Loucy (cell line): ENCODE measurements at regions not wholly inside any gene's neighbourhood (a gene's known extent, or its start where the extent isn't known, plus 50 kb on each side); places are given as distances from the start of the nearest gene placed in this dataset.
"Not testable (repeated sequence)": the region's sequence is repeated elsewhere in the genome, so short reads cannot be mapped to it uniquely, and the experiment has no call there.

Experiments
- H2AFZ ChIP-seq: fragments of 200-600 bp; sonication (generic); 2 replicates; pipeline ENCODE4 v1.6.0; 2016; ENCODE audit warnings: antibody characterized with exemption, mild to moderate bottlenecking, low read length, moderate library complexity
- H3F3A ChIP-seq: fragments of 200-600 bp; 2 replicates; pipeline ENCODE4 v1.6.0; 2016; ENCODE audit warnings: antibody characterized with exemption, low read depth, mild to moderate bottlenecking
- H3K27me3 ChIP-seq: fragments of 200-600 bp; sonication (generic); 2 replicates; pipeline ENCODE4 v1.6.1; 2014; ENCODE audit warnings: low read length, mild to moderate bottlenecking; ENCODE audit not compliant: insufficient read depth, poor library complexity, severe bottlenecking
- H3K36me3 ChIP-seq: fragments of 200-600 bp; sonication (generic); 2 replicates; pipeline ENCODE4 v1.6.1; 2016; ENCODE audit warnings: low read length; ENCODE audit not compliant: insufficient read depth
- H3K4me1 ChIP-seq: fragments of 200-600 bp; sonication (generic); 2 replicates; pipeline ENCODE4 v1.5.1; 2014; ENCODE audit warnings: low read length, mild to moderate bottlenecking; ENCODE audit not compliant: insufficient read depth, poor library complexity, severe bottlenecking
- H3K4me2 ChIP-seq: fragments of 200-600 bp; sonication (generic); 2 replicates; pipeline ENCODE4 v1.6.0; 2014; ENCODE audit warnings: antibody characterized with exemption, low read length, low read depth, mild to moderate bottlenecking; ENCODE audit not compliant: poor library complexity, severe bottlenecking
- H3K4me3 ChIP-seq: fragments of 200-600 bp; sonication (generic); 2 replicates; pipeline ENCODE4 v1.5.1; 2014; ENCODE audit warnings: low read length, mild to moderate bottlenecking, mixed read lengths; ENCODE audit not compliant: poor library complexity, severe bottlenecking
- H3K79me2 ChIP-seq: fragments of 200-600 bp; sonication (generic); 2 replicates; pipeline ENCODE4 v1.6.1; 2014; ENCODE audit warnings: low read length; ENCODE audit not compliant: insufficient read depth
- H3K9ac ChIP-seq: fragments of 200-600 bp; sonication (generic); 2 replicates; pipeline ENCODE4 v1.6.0; 2014; ENCODE audit warnings: mild to moderate bottlenecking, low read depth, low read length, moderate library complexity; ENCODE audit not compliant: poor library complexity, severe bottlenecking
- H3K9me2 ChIP-seq: fragments of 200-600 bp; sonication (generic); replicated peaks from 2 replicates; pipeline ENCODE4 v1.6.1; 2016; ENCODE audit warnings: low read depth, low read length, mixed read lengths
- H3K9me3 ChIP-seq: fragments of 200-600 bp; sonication (generic); 2 replicates; pipeline ENCODE4 v1.6.1; 2014; ENCODE audit warnings: mild to moderate bottlenecking, antibody characterized with exemption, low read length, low read depth; ENCODE audit not compliant: insufficient read depth
- H4K20me1 ChIP-seq: fragments of 200-600 bp; sonication (generic); 2 replicates; pipeline ENCODE4 v1.6.0; 2014; ENCODE audit warnings: antibody characterized with exemption, low read length, mild to moderate bottlenecking; ENCODE audit not compliant: insufficient read depth, poor library complexity, severe bottlenecking
- EZH2phosphoT487 ChIP-seq: fragments of 200-600 bp; IDR thresholded peaks from 2 replicates; pipeline ENCODE4 v1.6.1; 2018; ENCODE audit warnings: antibody characterized with exemption, mild to moderate bottlenecking, moderate library complexity, borderline replicate concordance
- TF ChIP-seq, protein P1 (sequence below): fragments of 200-600 bp; sonication (generic); conservative IDR thresholded peaks from 2 replicates; pipeline ENCODE4 v1.5.1; 2014; ENCODE audit warnings: mild to moderate bottlenecking, antibody characterized with exemption, low read length

DNA sequence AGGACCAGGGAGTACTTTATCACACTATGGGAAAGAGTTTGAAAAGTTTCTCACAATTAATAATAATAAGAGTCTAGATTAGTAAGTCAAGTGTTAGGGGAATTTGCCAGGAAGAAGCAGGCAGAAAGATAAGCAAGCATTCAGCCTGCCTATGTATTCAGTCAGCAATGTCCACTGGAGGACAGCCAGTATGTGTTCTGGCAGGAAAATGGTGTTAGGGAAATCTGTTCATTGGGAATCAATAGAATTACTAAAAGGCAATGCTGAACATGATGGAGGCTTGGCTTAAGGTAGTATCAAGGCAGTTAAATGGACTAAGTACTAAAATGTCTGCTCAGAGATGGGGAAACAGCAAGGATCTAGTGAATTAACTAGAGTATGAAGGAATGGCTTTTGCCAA is 221.2 kb downstream of the PPP4R3C start:
- Histone ChIP-seq H3K79me2 (no peaks in the 10 kb centered on the region), H3K4me1 (no peaks in the 10 kb centered on the region), H3K4me2 (no peak overlapping the region), H3K9me3 (no peaks in the 10 kb centered on the region), H3K9ac (no peak overlapping the region), H3K4me3 (no peak overlapping the region), H3K36me3 (no peaks in the 10 kb centered on the region), H2AFZ (no peak overlapping the region), H3F3A (no peaks in the 10 kb centered on the region), H3K9me2 (no peaks in the 10 kb centered on the region), H3K27me3 (no peaks in the 10 kb centered on the region), H4K20me1 (no peaks in the 10 kb centered on the region)
- TF ChIP-seq, protein P1, sequence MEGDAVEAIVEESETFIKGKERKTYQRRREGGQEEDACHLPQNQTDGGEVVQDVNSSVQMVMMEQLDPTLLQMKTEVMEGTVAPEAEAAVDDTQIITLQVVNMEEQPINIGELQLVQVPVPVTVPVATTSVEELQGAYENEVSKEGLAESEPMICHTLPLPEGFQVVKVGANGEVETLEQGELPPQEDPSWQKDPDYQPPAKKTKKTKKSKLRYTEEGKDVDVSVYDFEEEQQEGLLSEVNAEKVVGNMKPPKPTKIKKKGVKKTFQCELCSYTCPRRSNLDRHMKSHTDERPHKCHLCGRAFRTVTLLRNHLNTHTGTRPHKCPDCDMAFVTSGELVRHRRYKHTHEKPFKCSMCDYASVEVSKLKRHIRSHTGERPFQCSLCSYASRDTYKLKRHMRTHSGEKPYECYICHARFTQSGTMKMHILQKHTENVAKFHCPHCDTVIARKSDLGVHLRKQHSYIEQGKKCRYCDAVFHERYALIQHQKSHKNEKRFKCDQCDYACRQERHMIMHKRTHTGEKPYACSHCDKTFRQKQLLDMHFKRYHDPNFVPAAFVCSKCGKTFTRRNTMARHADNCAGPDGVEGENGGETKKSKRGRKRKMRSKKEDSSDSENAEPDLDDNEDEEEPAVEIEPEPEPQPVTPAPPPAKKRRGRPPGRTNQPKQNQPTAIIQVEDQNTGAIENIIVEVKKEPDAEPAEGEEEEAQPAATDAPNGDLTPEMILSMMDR, result no peak
- no peak for TF ChIP-seq EZH2phosphoT487

DNA sequence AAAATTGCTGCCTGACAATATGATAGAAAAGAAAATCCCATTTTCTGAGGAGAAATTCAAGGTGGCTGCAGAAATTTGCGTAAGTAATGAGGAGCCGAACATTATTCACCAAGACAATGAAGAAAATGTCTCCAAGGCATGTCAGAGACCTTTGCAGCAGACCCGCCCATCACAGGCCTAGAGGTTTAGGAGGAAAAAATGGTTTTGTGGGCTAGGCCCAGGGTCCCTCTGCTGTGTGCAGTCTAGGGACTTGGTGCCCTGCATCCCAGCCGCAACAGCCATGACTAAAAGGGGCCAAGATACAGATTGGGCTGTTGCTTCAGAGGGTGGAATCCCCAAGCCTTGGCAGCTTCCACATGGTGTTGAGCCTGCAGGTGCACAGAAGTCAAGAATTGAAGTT is 223.1 kb downstream of the PPP4R3C start:
- not testable (repeated sequence) for H3K36me3 ChIP-seq

DNA sequence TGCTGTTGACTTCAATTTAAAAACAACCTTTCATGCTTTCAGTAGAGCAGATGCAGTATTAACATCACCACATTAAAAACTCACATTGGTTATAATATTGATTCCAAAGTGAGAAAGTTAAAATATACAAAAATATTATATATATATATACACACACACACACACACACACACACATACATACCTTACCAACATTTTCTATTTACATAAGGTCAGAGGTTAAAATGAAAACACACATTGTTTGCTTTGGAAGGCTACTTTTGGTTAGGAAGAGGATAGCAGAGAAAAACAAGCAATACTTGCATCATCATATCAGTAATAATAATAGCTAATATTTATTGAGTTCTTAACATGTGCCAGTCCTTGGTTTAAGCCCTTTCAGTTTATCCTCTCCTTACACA is 226.5 kb downstream of the PPP4R3C start:
- no peaks in the 10 kb centered on the region for H4K20me1 ChIP-seq
- no peaks in the 10 kb centered on the region for H3K4me1 ChIP-seq
- H3K36me3 ChIP-seq, result no peaks in the 10 kb centered on the region
- TF ChIP-seq EZH2phosphoT487, result no peak
- TF ChIP-seq, protein P1, result no peak
- H3K4me3 ChIP-seq, result no peak overlapping the region
- no peaks in the 10 kb centered on the region for H3K27me3 ChIP-seq
- no peak overlapping the region for H3K4me2 ChIP-seq
- H2AFZ ChIP-seq, result no peak overlapping the region
- H3K9me3 ChIP-seq, result no peaks in the 10 kb centered on the region
- H3K9ac ChIP-seq, result no peak overlapping the region
- no peaks in the 10 kb centered on the region for H3F3A ChIP-seq
- H3K79me2 ChIP-seq, result no peaks in the 10 kb centered on the region
- no peaks in the 10 kb centered on the region for H3K9me2 ChIP-seq

More for the DNA sequence above, 223.1 kb downstream of the PPP4R3C start:
- not testable (repeated sequence) for H3K4me1 ChIP-seq, H3K9me3 ChIP-seq, H3K79me2 ChIP-seq, H3K9ac ChIP-seq, H3K9me2 ChIP-seq, H3F3A ChIP-seq, H3K4me2 ChIP-seq, H4K20me1 ChIP-seq, H3K27me3 ChIP-seq, H2AFZ ChIP-seq, H3K4me3 ChIP-seq

DNA sequence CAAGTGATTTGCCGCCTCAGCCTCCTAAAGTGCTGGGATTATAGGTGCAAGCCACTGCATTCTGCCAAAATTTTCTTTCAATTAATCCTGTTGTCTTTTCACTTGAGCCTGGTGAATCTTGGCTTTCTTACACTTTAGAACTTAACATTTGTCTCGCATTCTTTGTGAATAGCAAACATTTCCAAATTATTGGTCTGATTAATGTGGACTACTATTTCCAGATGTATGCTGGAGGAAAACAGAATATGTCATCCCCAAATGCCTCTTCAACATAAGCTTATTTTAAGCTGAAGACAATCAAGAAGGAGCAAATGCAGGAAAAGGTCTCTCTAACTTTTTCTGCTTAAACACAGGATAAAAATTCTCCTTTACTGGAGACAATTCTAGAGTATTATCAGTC is 233.4 kb downstream of the PPP4R3C start:
- H3K4me1 ChIP-seq, result no peaks in the 10 kb centered on the region
- H3K27me3 ChIP-seq, result no peaks in the 10 kb centered on the region
- H3K9me2 ChIP-seq, result no peaks in the 10 kb centered on the region
- no peak overlapping the region for H2AFZ ChIP-seq
- H3K4me3 ChIP-seq, result no peak overlapping the region
- TF ChIP-seq, protein P1, result no peak
- no peak for TF ChIP-seq EZH2phosphoT487
- H3K9ac ChIP-seq, result no peak overlapping the region
- H3K79me2 ChIP-seq, result no peaks in the 10 kb centered on the region
- no peaks in the 10 kb centered on the region for H4K20me1 ChIP-seq
- H3K9me3 ChIP-seq, result no peaks in the 10 kb centered on the region
- H3F3A ChIP-seq, result no peaks in the 10 kb centered on the region
- no peaks in the 10 kb centered on the region for H3K36me3 ChIP-seq
- H3K4me2 ChIP-seq, result no peak overlapping the region
